Stimulated activated naive CD8-positive, alpha-beta T cell treated with anti-CD3 and anti-CD28 coated beads, Interleukin-15, Interleukin-2, amounts not matched to agents 100 ng/mL and 50 ng/mL, for 24 hours (primary cell): ENCODE measurements at regions not wholly inside any gene's neighbourhood (a gene's known extent, or its start where the extent isn't known, plus 50 kb on each side); places are given as distances from the start of the nearest gene placed in this dataset.

Experiments used
- H3K27ac Mint-ChIP-seq: one replicate; pipeline ENCODE4 v1.8.0; 2021; ENCODE audit warnings: mild to moderate bottlenecking, mixed read lengths
- H3K27me3 Mint-ChIP-seq: one replicate; pipeline ENCODE4 v1.8.0; 2021; ENCODE audit warnings: mixed read lengths
- H3K36me3 Mint-ChIP-seq: one replicate; pipeline ENCODE4 v1.8.0; 2021; ENCODE audit warnings: low read depth, mixed read lengths
- H3K4me1 Mint-ChIP-seq: one replicate; pipeline ENCODE4 v1.8.0; 2021; ENCODE audit warnings: low read depth, mixed read lengths
- H3K4me3 Mint-ChIP-seq: one replicate; pipeline ENCODE4 v1.8.0; 2021; ENCODE audit warnings: mild to moderate bottlenecking, mixed read lengths
- H3K9me3 Mint-ChIP-seq: one replicate; pipeline ENCODE4 v1.8.0; 2021; ENCODE audit warnings: mixed read lengths

- Mint-ChIP-seq H3K4me3 (no peak overlapping the region), H3K9me3 (peaks cover 4% of the 10 kb centered on the region), H3K4me1 (no peaks in the 10 kb centered on the region), H3K27me3 (peaks cover 4% of the 10 kb centered on the region), H3K36me3 (no peaks in the 10 kb centered on the region), H3K27ac (no peak overlapping the region)
Measured at GRCh38 chr20:11832851-11833250, 84.8 kb upstream of the BTBD3 start.

- Mint-ChIP-seq H3K27me3 (peaks cover 4% of the 10 kb centered on the region), H3K9me3 (peaks cover 4% of the 10 kb centered on the region), H3K27ac (no peak overlapping the region), H3K36me3 (no peaks in the 10 kb centered on the region), H3K4me1 (no peaks in the 10 kb centered on the region), H3K4me3 (no peak overlapping the region)
Measured at GRCh38 chr20:11833825-11834224, 83.9 kb upstream of the BTBD3 start.

GRCh38 chr20:11838076-11838636 lies 79.5 kb upstream of the BTBD3 start:
- Mint-ChIP-seq H3K27me3 (no peaks in the 10 kb centered on the region), H3K4me1 (no peaks in the 10 kb centered on the region), H3K36me3 (no peaks in the 10 kb centered on the region), H3K9me3 (peaks cover 11% of the 10 kb centered on the region), H3K27ac (no peak overlapping the region), H3K4me3 (no peak overlapping the region)

GRCh38 chr20:11841972-11842461 lies 75.7 kb upstream of the BTBD3 start:
- Mint-ChIP-seq H3K27me3 (no peaks in the 10 kb centered on the region), H3K4me1 (no peaks in the 10 kb centered on the region), H3K27ac (no peak overlapping the region), H3K36me3 (no peaks in the 10 kb centered on the region), H3K4me3 (no peak overlapping the region), H3K9me3 (peaks cover 15% of the 10 kb centered on the region)

- H3K4me1 Mint-ChIP-seq, result no peaks in the 10 kb centered on the region
- no peak overlapping the region for H3K27ac Mint-ChIP-seq
- no peak overlapping the region for H3K4me3 Mint-ChIP-seq
- H3K27me3 Mint-ChIP-seq, result no peaks in the 10 kb centered on the region
- peaks cover 15% of the 10 kb centered on the region for H3K9me3 Mint-ChIP-seq
- H3K36me3 Mint-ChIP-seq, result no peaks in the 10 kb centered on the region
Measured at GRCh38 chr20:11843289-11843688, 74.4 kb upstream of the BTBD3 start.

- Mint-ChIP-seq H3K4me3 (no peak overlapping the region), H3K27me3 (no peaks in the 10 kb centered on the region)
Measured at GRCh38 chr20:11844691-11845090, 73.0 kb upstream of the BTBD3 start.

GRCh38 chr20:11845340-11845739 lies 72.4 kb upstream of the BTBD3 start:
- H3K4me1 Mint-ChIP-seq, result no peaks in the 10 kb centered on the region
- no peak overlapping the region for H3K4me3 Mint-ChIP-seq
- no peaks in the 10 kb centered on the region for H3K36me3 Mint-ChIP-seq
- no peaks in the 10 kb centered on the region for H3K27me3 Mint-ChIP-seq
- peaks cover 11% of the 10 kb centered on the region for H3K9me3 Mint-ChIP-seq
- H3K27ac Mint-ChIP-seq, result no peak overlapping the region

More at GRCh38 chr20:11844691-11845090, 73.0 kb upstream of the BTBD3 start:
- peaks cover 15% of the 10 kb centered on the region for H3K9me3 Mint-ChIP-seq
- H3K4me1 Mint-ChIP-seq, result no peaks in the 10 kb centered on the region
- H3K27ac Mint-ChIP-seq, result no peak overlapping the region
- no peaks in the 10 kb centered on the region for H3K36me3 Mint-ChIP-seq

- H3K27me3 Mint-ChIP-seq, result no peaks in the 10 kb centered on the region
- H3K27ac Mint-ChIP-seq, result no peak overlapping the region
- peaks cover 11% of the 10 kb centered on the region for H3K9me3 Mint-ChIP-seq
- no peak overlapping the region for H3K4me3 Mint-ChIP-seq
- H3K4me1 Mint-ChIP-seq, result no peaks in the 10 kb centered on the region
- H3K36me3 Mint-ChIP-seq, result no peaks in the 10 kb centered on the region
Measured at GRCh38 chr20:11846131-11846530, 71.6 kb upstream of the BTBD3 start.

GRCh38 chr20:11847827-11848226 lies 69.9 kb upstream of the BTBD3 start:
- no peak overlapping the region for H3K4me3 Mint-ChIP-seq
- H3K27ac Mint-ChIP-seq, result no peak overlapping the region
- H3K9me3 Mint-ChIP-seq, result peaks cover 7% of the 10 kb centered on the region
- H3K36me3 Mint-ChIP-seq, result no peaks in the 10 kb centered on the region
- H3K4me1 Mint-ChIP-seq, result no peaks in the 10 kb centered on the region
- no peaks in the 10 kb centered on the region for H3K27me3 Mint-ChIP-seq

GRCh38 chr20:11849270-11849915 lies 68.3 kb upstream of the BTBD3 start:
- Mint-ChIP-seq H3K4me1 (no peaks in the 10 kb centered on the region), H3K9me3 (peaks cover 4% of the 10 kb centered on the region), H3K27me3 (no peaks in the 10 kb centered on the region), H3K4me3 (no peak overlapping the region), H3K27ac (no peak overlapping the region), H3K36me3 (no peaks in the 10 kb centered on the region)

- Mint-ChIP-seq H3K9me3 (peaks cover 5% of the 10 kb centered on the region), H3K27ac (no peak overlapping the region), H3K4me3 (no peak overlapping the region), H3K36me3 (no peaks in the 10 kb centered on the region), H3K4me1 (no peaks in the 10 kb centered on the region), H3K27me3 (no peaks in the 10 kb centered on the region)
Measured at GRCh38 chr20:11849976-11850670, 67.6 kb upstream of the BTBD3 start.

GRCh38 chr20:11850901-11851300 lies 66.8 kb upstream of the BTBD3 start:
- H3K4me3 Mint-ChIP-seq, result no peak overlapping the region
- H3K27ac Mint-ChIP-seq, result no peak overlapping the region
- H3K9me3 Mint-ChIP-seq, result peaks cover 11% of the 10 kb centered on the region
- no peaks in the 10 kb centered on the region for H3K4me1 Mint-ChIP-seq
- no peaks in the 10 kb centered on the region for H3K36me3 Mint-ChIP-seq
- no peaks in the 10 kb centered on the region for H3K27me3 Mint-ChIP-seq

GRCh38 chr20:11851646-11852045 lies 66.0 kb upstream of the BTBD3 start:
- no peak overlapping the region for H3K27ac Mint-ChIP-seq
- no peak overlapping the region for H3K4me3 Mint-ChIP-seq
- peaks cover 8% of the 10 kb centered on the region for H3K9me3 Mint-ChIP-seq
- H3K4me1 Mint-ChIP-seq, result no peaks in the 10 kb centered on the region
- H3K27me3 Mint-ChIP-seq, result no peaks in the 10 kb centered on the region
- H3K36me3 Mint-ChIP-seq, result no peaks in the 10 kb centered on the region

- peaks cover 7% of the 10 kb centered on the region for H3K9me3 Mint-ChIP-seq
- H3K4me3 Mint-ChIP-seq, result no peak overlapping the region
- no peaks in the 10 kb centered on the region for H3K36me3 Mint-ChIP-seq
- no peaks in the 10 kb centered on the region for H3K4me1 Mint-ChIP-seq
- no peak overlapping the region for H3K27ac Mint-ChIP-seq
- H3K27me3 Mint-ChIP-seq, result no peaks in the 10 kb centered on the region
Measured at GRCh38 chr20:11852189-11852588, 65.5 kb upstream of the BTBD3 start.

- Mint-ChIP-seq H3K4me1 (no peaks in the 10 kb centered on the region), H3K27me3 (no peaks in the 10 kb centered on the region), H3K4me3 (no peak overlapping the region), H3K9me3 (peaks cover 7% of the 10 kb centered on the region), H3K27ac (no peak overlapping the region), H3K36me3 (no peaks in the 10 kb centered on the region)
Measured at GRCh38 chr20:11852811-11853210, 64.9 kb upstream of the BTBD3 start.
